K562 (cell line): ENCODE measurements at regions not wholly inside any gene's neighbourhood (a gene's known extent, or its start where the extent isn't known, plus 50 kb on each side); places are given as distances from the start of the nearest gene placed in this dataset.

ENCODE experiments used
- ATAC-seq: fragments of 200-7000 bp; cut with Tn5 transposase; 3 replicates; pipeline ENCODE4 v1.9.1; 2020; ENCODE audit warnings: moderate library complexity
- BruUV-seq: library from RNA; stranded (reverse); fragments of 400-500 nt; replicated peaks from 2 replicates; lab custom pipeline; 2021; lab: Mats Ljungman, UMichigan
- CTCF ChIA-PET: fragments of 300-600 bp; formaldehyde crosslinking; extraction: SDS; loops from one replicate; lab custom pipeline; 2021; ENCODE audit warnings: low intra/inter-chr PET ratio; lab: Yijun Ruan, JAX
- POLR2A ChIA-PET: fragments of 300-600, 350-650 bp; sonication (Branson Sonifier 250); formaldehyde crosslinking; extraction: SDS; loops from one replicate; lab custom pipeline; 2021; ENCODE audit warnings: antibody characterized with exemption, inconsistent platforms; lab: Yijun Ruan, JAX
- DNase-seq, 4 experiments: peaks; one replicate each; pipeline versions ENCODE4 v3.0.0 to v3.0.0-alpha.2; 2011 to 2018; ENCODE audit warnings: low spot score in 3 of 4, mixed read lengths in 3 of 4; ENCODE audit errors: extremely low read depth in 1 of 4
- FAIRE-seq: peaks from 2 replicates; lab custom pipeline; 2011; peaks lifted over from hg19 to GRCh38; lab: Jason Lieb, UNC
- H2AFZ ChIP-seq: 2 replicates; pipeline ENCODE4 v1.6.0; 2011; ENCODE audit warnings: low read depth, low read length, control low read depth, inconsistent platforms
- H3K27ac ChIP-seq: fragments of 200-600 bp; 3 replicates; pipeline ENCODE4 v1.8.0; 2011; ENCODE audit warnings: low read depth, mild to moderate bottlenecking, control low read depth, inconsistent platforms, low read length, moderate library complexity, mixed read lengths; ENCODE audit errors: extremely low read depth
- H3K27me3 ChIP-seq, 2 experiments: fragments of 300-600 bp in 1 of 2; 2 replicates in 1 of 2; 3 replicates in 1 of 2; pipeline versions ENCODE4 v1.6.0 to v1.8.0; 2011; ENCODE audit warnings: inconsistent platforms in 2 of 2, low read length in 2 of 2, mild to moderate bottlenecking in 1 of 2, mixed read lengths in 1 of 2, moderate library complexity in 1 of 2; ENCODE audit not compliant: control insufficient read depth in 2 of 2, insufficient read depth in 2 of 2
- H3K36me3 ChIP-seq: fragments of 300-600 bp; 3 replicates; pipeline ENCODE4 v1.8.0; 2011; ENCODE audit warnings: mild to moderate bottlenecking, low read length, inconsistent platforms; ENCODE audit not compliant: control insufficient read depth, insufficient read depth
- H3K4me1 ChIP-seq, 2 experiments: fragments of 200-600 bp in 1 of 2; replicated peaks in 1 of 2; 2 replicates in 1 of 2; 3 replicates in 1 of 2; pipeline versions ENCODE4 v1.5.1 to v1.8.0; 2011; ENCODE audit warnings: inconsistent platforms in 2 of 2, low read length in 2 of 2, mild to moderate bottlenecking in 1 of 2, mixed read lengths in 1 of 2, moderate library complexity in 1 of 2; ENCODE audit not compliant: control insufficient read depth in 2 of 2, insufficient read depth in 2 of 2
- H3K4me2 ChIP-seq: 2 replicates; pipeline ENCODE4 v1.6.1; 2011; ENCODE audit warnings: low read length, control low read depth, inconsistent platforms, mixed read lengths; ENCODE audit not compliant: insufficient read depth
- H3K4me3 ChIP-seq: fragments of 200-600 bp; sonication (generic), shearing (Covaris generic); 2 replicates; pipeline ENCODE4 v1.5.1; 2016; ENCODE audit warnings: control low read depth, inconsistent platforms
- H3K79me2 ChIP-seq: fragments of 200-600 bp; 3 replicates; pipeline ENCODE4 v1.8.0; 2011; ENCODE audit warnings: low read length, inconsistent platforms; ENCODE audit not compliant: control insufficient read depth, insufficient read depth
- H3K9ac ChIP-seq, 2 experiments: 2 replicates each; pipeline versions ENCODE4 v1.6.0 to v1.6.1; 2011; ENCODE audit warnings: low read depth in 2 of 2, low read length in 2 of 2, control low read depth in 1 of 2, inconsistent platforms in 1 of 2, mild to moderate bottlenecking in 1 of 2, mixed read lengths in 1 of 2; ENCODE audit not compliant: insufficient read depth in 1 of 2
- H3K9me1 ChIP-seq: one replicate; pipeline ENCODE4 v1.6.0; 2011; ENCODE audit warnings: inconsistent platforms, mild to moderate bottlenecking, low read length, moderate library complexity; ENCODE audit not compliant: control insufficient read depth, insufficient read depth
- H3K9me3 ChIP-seq: replicated peaks from 2 replicates; pipeline ENCODE4 v1.5.1; 2011; ENCODE audit warnings: low read depth, low read length, inconsistent platforms; ENCODE audit not compliant: control insufficient read depth, insufficient read depth
- H4K20me1 ChIP-seq: replicated peaks from 2 replicates; pipeline ENCODE4 v1.6.1; 2011; ENCODE audit warnings: low read length, inconsistent platforms, mixed read lengths; ENCODE audit not compliant: control insufficient read depth, insufficient read depth
- ATF3 ChIP-seq, 2 experiments: fragments of 450-650 bp in 1 of 2; sonication (generic) in 1 of 2; formaldehyde crosslinking in 1 of 2; IDR thresholded peaks in 1 of 2; conservative IDR thresholded peaks in 1 of 2; 2 replicates each; pipeline versions ENCODE4 v1.6.1 to v1.8.1; 2016 to 2023; ENCODE audit warnings: mild to moderate bottlenecking in 2 of 2, moderate library complexity in 2 of 2, inconsistent platforms in 1 of 2, missing genetic modification reagents in 1 of 2
- FOXK2 ChIP-seq, 2 experiments: fragments of 450-650 bp; IDR thresholded peaks in 1 of 2; conservative IDR thresholded peaks in 1 of 2; 2 replicates each; pipeline ENCODE4 v1.6.1; 2016; ENCODE audit warnings: low read depth in 2 of 2, mild to moderate bottlenecking in 1 of 2
- LARP7 ChIP-seq: fragments of 450-650 bp; IDR thresholded peaks from 2 replicates; pipeline ENCODE4 v1.6.1; 2016
- PRPF4 ChIP-seq: fragments of 200-400 bp; formaldehyde crosslinking; IDR thresholded peaks from one replicate; pipeline ENCODE4 v1.6.1; 2017; ENCODE audit warnings: low read length, low read depth, mild to moderate bottlenecking; ENCODE audit not compliant: insufficient read depth, poor library complexity, severe bottlenecking
- RREB1 ChIP-seq: fragments of 250-450 bp; sonication (Bioruptor Pico); IDR thresholded peaks from 2 replicates; pipeline ENCODE4 v1.4.0; 2020
- SP2 ChIP-seq: IDR thresholded peaks from 2 replicates; pipeline ENCODE4 v1.6.1; 2011; ENCODE audit warnings: mild to moderate bottlenecking, low read depth, low read length, moderate library complexity; ENCODE audit not compliant: poor library complexity, severe bottlenecking; ENCODE audit errors: extremely low read depth
- SRSF3 ChIP-seq: fragments of 200-400 bp; formaldehyde crosslinking; IDR thresholded peaks from 2 replicates; pipeline ENCODE4 v1.6.1; 2016; ENCODE audit warnings: mild to moderate bottlenecking, low read length, moderate library complexity; ENCODE audit not compliant: insufficient read depth
- TEAD4 ChIP-seq, 2 experiments: sonication (generic) in 1 of 2; formaldehyde crosslinking in 1 of 2; IDR thresholded peaks; 2 replicates each; pipeline versions ENCODE4 v1.6.1 to v1.8.0; 2012 to 2022; ENCODE audit warnings: borderline replicate concordance in 1 of 2, inconsistent platforms in 1 of 2, low read length in 1 of 2, mild to moderate bottlenecking in 1 of 2, missing genetic modification reagents in 1 of 2
- WGBS: fragments of 100-300 bp; shearing (Covaris generic); methylation state at CpG from one replicate; pipeline ENCODE4 v1.1.6; 2016; ENCODE audit warnings: low coverage, mixed read lengths; ENCODE audit not compliant: insufficient coverage; ENCODE audit errors: missing lambda C conversion rate; 5-methylcytosine and 5-hydroxymethylcytosine counted together
- in situ Hi-C: fragments of 300-500 bp; cut with MboI; formaldehyde crosslinking; loops from 4 replicates; pipeline ENCODE4 v1.15.0; 2018; ENCODE audit warnings: inconsistent platforms, mixed read lengths
- intact Hi-C: fragments of 100-400 bp; cut with micrococcal nuclease; formaldehyde crosslinking; loops from 2 replicates; pipeline ENCODE4 v1.14.2; 2022

GRCh38 chr14:88951370-88951769 lies 126.9 kb downstream of the TTC8 start:
- ATAC-seq = no peak
- BruUV-seq = no TSS peak
- intact Hi-C loops = no loop called here
- in situ Hi-C loops = no loop called here
- no peak for DNase-seq
- WGBS = 3% methylated on average over 3 of the region's 3 CpGs
- H3K4me3 ChIP-seq = no peak overlapping the region
- H3K9me1 ChIP-seq = no peaks in the 10 kb centered on the region
- H3K9ac ChIP-seq = no peak overlapping the region
- no peaks in the 10 kb centered on the region for H3K79me2 ChIP-seq
- H3K9me3 ChIP-seq = no peaks in the 10 kb centered on the region
- no peaks in the 10 kb centered on the region for H3K4me1 ChIP-seq
- H3K4me2 ChIP-seq = no peak overlapping the region
- H4K20me1 ChIP-seq = no peaks in the 10 kb centered on the region
- H2AFZ ChIP-seq = no peak overlapping the region
- ChIA-PET CTCF (no interaction called here), POLR2A (no interaction called here)
- no peaks in the 10 kb centered on the region for H3K27me3 ChIP-seq
- H3K27ac ChIP-seq = no peak overlapping the region
- no peak for TF ChIP-seq PRPF4
- no peaks in the 10 kb centered on the region for H3K36me3 ChIP-seq
- no peak for FAIRE-seq

GRCh38 chr14:88952901-88953300 lies 128.4 kb downstream of the TTC8 start:
- ATAC-seq (no peak), FAIRE-seq (no peak), DNase-seq (no peak)
- 0% methylated on average over 7 of the region's 7 CpGs for WGBS
- Histone ChIP-seq H4K20me1 (no peaks in the 10 kb centered on the region), H3K27ac (no peak overlapping the region), H3K9ac (no peak overlapping the region), H3K79me2 (no peaks in the 10 kb centered on the region), H3K4me3 (no peak overlapping the region), H3K27me3 (no peaks in the 10 kb centered on the region), H3K4me2 (no peak overlapping the region), H3K9me1 (no peaks in the 10 kb centered on the region), H3K9me3 (no peaks in the 10 kb centered on the region), H3K36me3 (no peaks in the 10 kb centered on the region), H3K4me1 (no peaks in the 10 kb centered on the region), H2AFZ (no peak overlapping the region)
- CTCF ChIA-PET = no interaction called here
- intact Hi-C loops = no loop called here
- POLR2A ChIA-PET = no interaction called here
- in situ Hi-C loops = no loop called here
- BruUV-seq = no TSS peak
- TF ChIP-seq TEAD4 (IDR thresholded peaks at IDR 0.05; ENCODE audit: low read length) (no peak), TEAD4 (CRISPR knock-in tag; IDR thresholded peaks at IDR 0.05; ENCODE audit: borderline replicate concordance) (no peak), SP2 (no peak), ATF3 (IDR thresholded peaks at IDR 0.05) (no peak), ATF3 (CRISPR knock-in tag; conservative IDR thresholded peaks at IDR 0.05) (no peak), LARP7 (no peak), SRSF3 (no peak), RREB1 (CRISPR knock-in tag) (no peak), FOXK2 (conservative IDR thresholded peaks at IDR 0.05 in 1 of 2, IDR thresholded peaks at IDR 0.05 in 1 of 2; ENCODE audit: low read depth in 2 of 2) (no peak)
